ENCODE measurements at regions not wholly inside any gene's neighbourhood (a gene's known extent, or its start where the extent isn't known, plus 50 kb on each side); places are given as distances from the start of the nearest gene placed in this dataset.

- no peak overlapping the region for H3K27ac ChIP-seq
- TF ChIP-seq CTCF (conservative IDR thresholded peaks at IDR 0.05) = no peak
These were observed 344.4 kb upstream of the PODXL start for GRCh38 chr7:131900785-131901287.

DNA sequence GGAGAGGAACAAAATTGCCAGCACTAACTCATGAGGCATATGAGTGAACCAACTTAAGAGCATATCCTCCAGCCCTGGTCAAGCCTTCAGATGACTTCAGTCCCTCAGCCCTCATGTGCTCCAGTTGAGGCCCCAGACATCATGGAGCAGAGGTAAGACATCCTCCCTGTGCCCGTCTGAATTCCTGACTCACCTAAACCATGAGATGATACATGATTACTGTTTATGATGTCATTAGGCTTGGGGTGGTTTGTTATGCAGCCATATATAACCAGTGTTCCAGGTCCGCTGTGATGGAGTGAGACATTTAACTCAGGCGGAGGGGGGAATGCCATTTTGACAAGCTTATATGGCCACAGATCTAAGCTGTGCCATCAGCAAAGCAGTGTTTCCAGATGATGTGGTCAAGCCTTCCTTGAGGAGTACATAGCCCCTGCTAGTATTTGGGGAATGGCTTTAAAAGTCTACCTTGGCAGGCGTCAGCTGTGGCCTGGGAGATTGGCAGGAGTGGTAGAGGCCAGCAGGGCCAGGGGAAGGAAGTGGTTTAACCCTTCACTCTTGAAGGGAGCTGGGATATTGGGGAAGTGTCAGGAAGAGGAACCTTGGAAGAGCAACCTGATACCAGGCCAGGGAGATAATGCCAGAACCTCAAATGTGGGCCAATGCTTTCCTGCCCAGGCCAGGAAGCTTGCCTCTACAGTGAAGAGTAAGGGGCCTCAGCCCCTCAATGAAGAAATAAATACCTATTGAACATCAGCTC is 343.0 kb upstream of the PODXL start:
- no peak for TF ChIP-seq CTCF (conservative IDR thresholded peaks at IDR 0.05)
- no peak overlapping the region for H3K27ac ChIP-seq

- no peak for TF ChIP-seq CTCF (conservative IDR thresholded peaks at IDR 0.05)
- H3K27ac ChIP-seq = no peak overlapping the region
These were observed 342.0 kb upstream of the PODXL start for GRCh38 chr7:131898418-131898817.

DNA sequence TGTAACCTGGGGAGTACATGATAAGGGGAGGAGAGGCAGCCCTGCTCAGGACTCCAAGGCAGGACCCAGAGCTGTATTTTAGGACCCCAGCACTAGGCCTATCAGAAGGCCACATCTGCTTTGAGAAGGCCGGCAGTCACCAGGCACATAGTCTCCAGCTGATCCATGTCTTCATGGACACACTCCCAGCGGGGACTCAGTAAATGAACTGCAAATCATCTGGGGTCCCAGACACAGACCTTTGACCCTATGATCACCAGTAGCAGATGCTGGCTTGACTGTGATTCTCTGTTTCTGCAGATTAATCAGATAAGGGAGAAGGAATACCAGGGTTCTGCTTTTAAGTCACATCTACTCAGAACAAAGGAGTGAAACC is 341.4 kb upstream of the PODXL start:
- no peak for TF ChIP-seq CTCF (conservative IDR thresholded peaks at IDR 0.05)

DNA sequence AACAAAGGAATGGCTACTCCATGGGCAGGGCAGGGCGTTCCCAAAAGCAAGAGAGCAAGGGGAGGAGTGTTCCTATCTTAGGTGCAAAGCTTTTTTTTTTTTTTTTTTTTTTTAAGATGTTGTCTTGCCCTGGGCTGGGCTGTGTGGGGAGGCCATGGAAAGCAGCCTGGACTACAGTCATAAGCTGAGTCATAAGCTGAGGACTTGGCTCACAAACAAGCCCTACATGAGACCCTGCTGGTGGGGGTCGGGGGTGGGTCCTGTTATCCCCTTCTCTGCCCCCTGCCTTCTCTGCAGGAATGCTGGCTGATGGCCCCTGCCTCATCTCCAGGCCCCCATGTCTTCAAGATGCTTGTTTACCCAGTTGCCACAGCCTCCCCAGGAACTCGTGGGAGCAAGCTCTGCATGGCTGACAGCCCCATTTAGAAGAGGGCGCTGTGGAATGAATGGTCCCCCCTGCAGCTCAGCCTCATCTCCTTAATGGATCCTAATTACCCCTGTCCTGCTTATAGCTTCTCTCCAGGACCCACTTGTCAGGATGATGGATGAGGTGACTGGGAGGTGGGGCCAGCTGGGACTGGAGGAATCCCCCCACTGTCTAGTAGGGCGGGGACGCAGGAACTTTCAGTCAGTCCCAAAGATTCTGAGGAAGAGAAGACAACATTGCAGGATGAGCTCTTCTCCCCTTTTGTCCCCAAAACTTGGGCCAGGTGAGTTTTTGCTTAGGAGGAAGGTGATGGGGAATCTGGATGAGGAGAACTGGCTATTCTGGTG is 340.8 kb upstream of the PODXL start:
- no peak for TF ChIP-seq CTCF (conservative IDR thresholded peaks at IDR 0.05)
- H3K27ac ChIP-seq = no peak overlapping the region

More for the DNA sequence above, 341.4 kb upstream of the PODXL start:
- H3K27ac ChIP-seq = no peak overlapping the region

GRCh38 chr7:131896165-131896863 is 339.9 kb upstream of the PODXL start:
- TF ChIP-seq CTCF (conservative IDR thresholded peaks at IDR 0.05) = no peak
- no peak overlapping the region for H3K27ac ChIP-seq
